ENCODE measurements at regions not wholly inside any gene's neighbourhood (a gene's known extent, or its start where the extent isn't known, plus 50 kb on each side); places are given as distances from the start of the nearest gene placed in this dataset.

- no peak for TF ChIP-seq ZNF274 (IDR thresholded peaks at IDR 0.05; ENCODE audit: borderline replicate concordance, extremely low read depth, low read length)
- no peak for TF ChIP-seq MAFK (IDR thresholded peaks at IDR 0.05; ENCODE audit: low read depth, low read length)
- no peak for TF ChIP-seq CHD7 (IDR thresholded peaks at IDR 0.05; ENCODE audit: insufficient replicate concordance, low read length)
These were observed 198.8 kb downstream of the DAD1 start (continued) for GRCh38 chr14:22390195-22390594.
